Keratinocyte (primary cell): ENCODE measurements at regions not wholly inside any gene's neighbourhood (a gene's known extent, or its start where the extent isn't known, plus 50 kb on each side); places are given as distances from the start of the nearest gene placed in this dataset.

Experiments
- DNase-seq: peaks from one replicate; pipeline ENCODE4 v3.0.0-alpha.2; 2011; ENCODE audit warnings: low read depth, missing footprints, low spot score
- FAIRE-seq: peaks from 2 replicates; lab custom pipeline; 2011; peaks lifted over from hg19 to GRCh38; lab: Jason Lieb, UNC
- H2AFZ ChIP-seq: 2 replicates; pipeline ENCODE4 v1.6.0; 2012; ENCODE audit warnings: low read length, control low read depth, inconsistent platforms; ENCODE audit not compliant: control insufficient read depth
- H3K27ac ChIP-seq: 2 replicates; pipeline ENCODE4 v1.5.1; 2011; ENCODE audit warnings: low read length; ENCODE audit not compliant: control insufficient read depth, insufficient read depth
- H3K27me3 ChIP-seq: 3 replicates; pipeline ENCODE4 v1.6.0; 2011; ENCODE audit warnings: low read length; ENCODE audit not compliant: control insufficient read depth, insufficient read depth; ENCODE audit errors: extremely low read depth
- H3K36me3 ChIP-seq, 2 experiments: 2 replicates in 1 of 2; 3 replicates in 1 of 2; pipeline ENCODE4 v1.5.1; 2011; ENCODE audit warnings: low read length in 2 of 2, mild to moderate bottlenecking in 1 of 2; ENCODE audit not compliant: control insufficient read depth in 2 of 2, insufficient read depth in 2 of 2; ENCODE audit errors: extremely low read depth in 1 of 2
- H3K4me1 ChIP-seq: 3 replicates; pipeline ENCODE4 v1.5.1; 2011; ENCODE audit warnings: low read length; ENCODE audit not compliant: control insufficient read depth, insufficient read depth; ENCODE audit errors: extremely low read depth
- H3K4me2 ChIP-seq: 3 replicates; pipeline ENCODE4 v1.6.0; 2011; ENCODE audit warnings: low read depth, low read length; ENCODE audit not compliant: control insufficient read depth, insufficient read depth; ENCODE audit errors: extremely low read depth
- H3K4me3 ChIP-seq, 3 experiments: fragments of 200-600 bp in 1 of 3; sonication (generic) in 1 of 3; 2 replicates in 2 of 3; 3 replicates in 1 of 3; pipeline ENCODE4 v1.5.1; 2011 to 2016; ENCODE audit warnings: low read length in 3 of 3, mild to moderate bottlenecking in 3 of 3, control low read depth in 2 of 3, inconsistent platforms in 1 of 3, low read depth in 1 of 3, mixed read lengths in 1 of 3, mixed run types in 1 of 3, moderate library complexity in 1 of 3; ENCODE audit not compliant: control insufficient read depth in 2 of 3, insufficient read depth in 2 of 3; ENCODE audit errors: extremely low read depth in 1 of 3
- H3K79me2 ChIP-seq: 2 replicates; pipeline ENCODE4 v1.6.0; 2012; ENCODE audit warnings: low read length; ENCODE audit not compliant: control insufficient read depth, insufficient read depth
- H3K9ac ChIP-seq: 3 replicates; pipeline ENCODE4 v1.6.0; 2011; ENCODE audit warnings: low read length; ENCODE audit not compliant: control insufficient read depth, insufficient read depth; ENCODE audit errors: extremely low read depth
- H3K9me1 ChIP-seq: 3 replicates; pipeline ENCODE4 v1.6.0; 2011; ENCODE audit warnings: low read length; ENCODE audit not compliant: control insufficient read depth, insufficient read depth; ENCODE audit errors: extremely low read depth
- H3K9me3 ChIP-seq: 2 replicates; pipeline ENCODE4 v1.5.1; 2012; ENCODE audit warnings: low read depth, low read length; ENCODE audit not compliant: control insufficient read depth
- H4K20me1 ChIP-seq: 3 replicates; pipeline ENCODE4 v1.6.0; 2011; ENCODE audit warnings: low read length; ENCODE audit not compliant: control insufficient read depth, insufficient read depth; ENCODE audit errors: extremely low read depth
- EZH2 ChIP-seq: IDR thresholded peaks from one replicate; pipeline ENCODE4 v1.6.1; 2012; ENCODE audit warnings: inconsistent platforms, mild to moderate bottlenecking, low read length, moderate library complexity
- dilution Hi-C: fragments of 300-500 bp; cut with MboI; formaldehyde crosslinking; loops from one replicate; pipeline ENCODE4 v1.7.0; 2020; ENCODE audit warnings: low sequenced_read_pairs; ENCODE audit not compliant: extremely low pct_ligation_motif_present
- TF ChIP-seq, protein P1 (sequence below), 3 experiments: IDR thresholded peaks in 1 of 3; conservative IDR thresholded peaks in 1 of 3; optimal IDR thresholded peaks in 1 of 3; 2 replicates in 2 of 3; 3 replicates in 1 of 3; pipeline versions ENCODE3 to v1.5.1; 2011; ENCODE audit warnings: low read length in 3 of 3, mild to moderate bottlenecking in 3 of 3, moderate library complexity in 2 of 3, control low read depth in 1 of 3, inconsistent platforms in 1 of 3; ENCODE audit not compliant: insufficient read depth in 2 of 3; ENCODE audit errors: extremely low read depth in 1 of 3

DNA sequence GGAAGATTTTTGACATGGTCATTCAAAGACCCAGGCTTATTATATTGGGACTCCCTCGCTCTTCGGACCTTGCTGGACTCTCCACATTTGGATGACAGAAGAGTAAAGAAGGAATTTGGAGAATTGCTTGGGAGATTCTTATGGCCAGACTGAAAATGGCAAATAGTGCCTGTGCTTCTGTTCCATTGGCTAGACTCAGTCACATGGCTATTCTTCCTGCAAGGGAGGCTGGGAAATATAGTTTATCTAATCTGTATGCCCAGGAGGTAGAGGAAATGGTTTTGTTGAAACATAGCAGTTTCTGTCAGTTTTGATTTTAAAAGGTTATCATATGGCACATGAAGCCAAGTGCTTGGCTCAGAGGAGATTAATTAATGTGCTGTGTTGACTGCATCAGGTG lies 286.6 kb upstream of the JAG1 start:
- H3K27me3 ChIP-seq = no peaks in the 10 kb centered on the region
- H2AFZ ChIP-seq = no peak overlapping the region
- H3K4me1 ChIP-seq = peaks cover 6% of the 10 kb centered on the region
- no peak overlapping the region for H3K27ac ChIP-seq
- H3K9ac ChIP-seq = no peak overlapping the region
- no peak for TF ChIP-seq EZH2
- TF ChIP-seq, protein P1, sequence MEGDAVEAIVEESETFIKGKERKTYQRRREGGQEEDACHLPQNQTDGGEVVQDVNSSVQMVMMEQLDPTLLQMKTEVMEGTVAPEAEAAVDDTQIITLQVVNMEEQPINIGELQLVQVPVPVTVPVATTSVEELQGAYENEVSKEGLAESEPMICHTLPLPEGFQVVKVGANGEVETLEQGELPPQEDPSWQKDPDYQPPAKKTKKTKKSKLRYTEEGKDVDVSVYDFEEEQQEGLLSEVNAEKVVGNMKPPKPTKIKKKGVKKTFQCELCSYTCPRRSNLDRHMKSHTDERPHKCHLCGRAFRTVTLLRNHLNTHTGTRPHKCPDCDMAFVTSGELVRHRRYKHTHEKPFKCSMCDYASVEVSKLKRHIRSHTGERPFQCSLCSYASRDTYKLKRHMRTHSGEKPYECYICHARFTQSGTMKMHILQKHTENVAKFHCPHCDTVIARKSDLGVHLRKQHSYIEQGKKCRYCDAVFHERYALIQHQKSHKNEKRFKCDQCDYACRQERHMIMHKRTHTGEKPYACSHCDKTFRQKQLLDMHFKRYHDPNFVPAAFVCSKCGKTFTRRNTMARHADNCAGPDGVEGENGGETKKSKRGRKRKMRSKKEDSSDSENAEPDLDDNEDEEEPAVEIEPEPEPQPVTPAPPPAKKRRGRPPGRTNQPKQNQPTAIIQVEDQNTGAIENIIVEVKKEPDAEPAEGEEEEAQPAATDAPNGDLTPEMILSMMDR (optimal IDR thresholded peaks at IDR 0.05 in 1 of 3, IDR thresholded peaks at IDR 0.05 in 1 of 3, conservative IDR thresholded peaks at IDR 0.05 in 1 of 3; ENCODE audit: extremely low read depth in 1 of 3, insufficient read depth in 2 of 3, low read length in 3 of 3) = no peak
- no peaks in the 10 kb centered on the region for H3K9me1 ChIP-seq
- DNase-seq = no peak
- H3K36me3 ChIP-seq = no peaks in the 10 kb centered on the region
- H3K79me2 ChIP-seq = no peaks in the 10 kb centered on the region
- dilution Hi-C loops = no loop called here
- no peak for FAIRE-seq
- no peak overlapping the region for H3K4me3 ChIP-seq
- H3K4me2 ChIP-seq = no peak overlapping the region
- H4K20me1 ChIP-seq = no peaks in the 10 kb centered on the region
- no peaks in the 10 kb centered on the region for H3K9me3 ChIP-seq

DNA sequence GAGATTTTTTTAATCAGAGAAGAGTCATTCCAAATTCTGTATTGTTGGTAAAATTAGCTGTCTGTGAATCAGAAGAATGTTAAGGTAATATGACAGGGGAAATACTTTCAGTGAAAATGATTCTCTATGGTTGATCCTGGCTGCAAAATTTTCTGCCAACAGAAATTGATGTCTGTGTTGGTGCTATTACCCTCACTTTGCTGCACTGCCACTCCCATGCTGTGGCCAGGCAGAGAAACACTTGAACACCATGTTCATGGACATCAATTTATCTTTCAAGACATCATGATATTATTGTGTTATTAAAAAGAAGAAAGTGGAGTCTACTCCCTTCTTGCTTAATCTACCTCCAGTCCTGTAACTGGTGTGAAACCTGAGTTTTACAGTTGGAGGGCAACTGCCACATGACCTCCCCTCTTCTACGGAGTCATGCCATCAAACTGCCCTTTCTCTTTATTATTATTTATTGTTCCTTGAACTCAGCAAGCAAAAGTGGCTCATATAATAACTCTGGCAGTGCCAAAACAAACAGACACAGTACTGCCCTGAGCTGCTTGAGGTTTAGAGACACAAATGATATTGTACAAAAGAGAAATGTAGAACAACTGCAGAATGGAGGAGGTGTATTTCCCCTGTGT lies 288.0 kb upstream of the JAG1 start:
- Histone ChIP-seq H3K27ac (no peak overlapping the region), H3K4me3 (no peak overlapping the region), H3K9ac (no peak overlapping the region), H3K9me1 (no peaks in the 10 kb centered on the region), H3K79me2 (no peaks in the 10 kb centered on the region), H3K9me3 (no peaks in the 10 kb centered on the region), H3K27me3 (no peaks in the 10 kb centered on the region), H4K20me1 (no peaks in the 10 kb centered on the region), H3K4me2 (no peak overlapping the region), H2AFZ (no peak overlapping the region), H3K36me3 (no peaks in the 10 kb centered on the region), H3K4me1 (no peaks in the 10 kb centered on the region)
- DNase-seq = no peak
- no peak for FAIRE-seq
- dilution Hi-C loops = no loop called here
- TF ChIP-seq, protein P1 (optimal IDR thresholded peaks at IDR 0.05 in 1 of 3, IDR thresholded peaks at IDR 0.05 in 1 of 3, conservative IDR thresholded peaks at IDR 0.05 in 1 of 3; ENCODE audit: extremely low read depth in 1 of 3, insufficient read depth in 2 of 3, low read length in 3 of 3) = no peak
- TF ChIP-seq EZH2 = no peak
